ENCODE measurements at regions not wholly inside any gene's neighbourhood (a gene's known extent, or its start where the extent isn't known, plus 50 kb on each side); places are given as distances from the start of the nearest gene placed in this dataset.
"Not testable (repeated sequence)": the region's sequence is repeated elsewhere in the genome, so short reads cannot be mapped to it uniquely, and the experiment has no call there.

GRCh38 chr5:10102235-10102634, 147.5 kb downstream of the ATPSCKMT start:
- H3K14ac ChIP-seq (replicated peaks; ENCODE audit: low read depth, low read length); H4K20me1 ChIP-seq (ENCODE audit: insufficient read depth, low read length); H2BK5ac ChIP-seq (ENCODE audit: low read depth, low read length, poor library complexity, severe bottlenecking); H4K91ac ChIP-seq (ENCODE audit: insufficient read depth, low read depth, low read length); CTCF ChIA-PET; H2BK15ac ChIP-seq (ENCODE audit: low read depth, low read length); in situ Hi-C loops (cut with MboI; ENCODE audit: low sequenced_read_pairs); dilution Hi-C loops (cut with HindIII; ENCODE audit: low sequenced_read_pairs, unreplicated experiment); H3K9ac ChIP-seq (ENCODE audit: low read depth, low read length); intact Hi-C loops (cut with micrococcal nuclease); H2BK120ac ChIP-seq (ENCODE audit: low read depth, low read length); H3K4me1 ChIP-seq (ENCODE audit: control insufficient read depth, insufficient read depth, low read length); H4K5ac ChIP-seq (ENCODE audit: low read depth, low read length); H3K18ac ChIP-seq (ENCODE audit: low read depth, low read length); H3K27me3 ChIP-seq (ENCODE audit: control insufficient read depth, insufficient read depth, low read length); H2AFZ ChIP-seq (replicated peaks; ENCODE audit: low read length, poor library complexity); ATAC-seq (ENCODE audit: low read depth); H3K23ac ChIP-seq (ENCODE audit: low read depth, low read length); H2AK5ac ChIP-seq (ENCODE audit: low read depth, low read length); H2BK20ac ChIP-seq (ENCODE audit: low read depth, low read length); H3K27ac ChIP-seq (ENCODE audit: insufficient read depth, low read length); H2AK9ac ChIP-seq (replicated peaks; ENCODE audit: low read depth, low read length, poor library complexity); BruUV-seq (replicated peaks); H3K4me2 ChIP-seq (ENCODE audit: low read depth, low read length); H3K9me3 ChIP-seq (ENCODE audit: control insufficient read depth, insufficient read depth, low read length); DNase-seq; H3K9me1 ChIP-seq (ENCODE audit: insufficient read depth, low read length); H4K8ac ChIP-seq (ENCODE audit: low read depth in 2 of 2, low read length in 2 of 2); H3K79me1 ChIP-seq (ENCODE audit: low read depth in 1 of 2, low read length in 2 of 2); H3K56ac ChIP-seq (ENCODE audit: extremely low read depth, insufficient read depth, low read length); H3K36me3 ChIP-seq (ENCODE audit: control insufficient read depth, insufficient read depth, low read length); H3K4ac ChIP-seq (ENCODE audit: low read depth, low read length); H3K4me3 ChIP-seq (ENCODE audit: insufficient read depth, low read depth, low read length); POLR2A ChIA-PET (ENCODE audit: unreplicated experiment): not testable (repeated sequence)
- WGBS, 2 experiments (ENCODE audit: extremely low coverage in 2 of 2, insufficient read length in 1 of 2): no CpG with 5 or more reads among the region's 7 CpGs

All from IMR-90 (cell line).